HG02588 (cell line): ENCODE measurements at regions not wholly inside any gene's neighbourhood (a gene's known extent, or its start where the extent isn't known, plus 50 kb on each side); places are given as distances from the start of the nearest gene placed in this dataset.

Experiments
- ATAC-seq: cut with Tn5 transposase; IDR thresholded peaks from one replicate; pipeline ENCODE4 v1.9.1; 2021; ENCODE audit warnings: mild to moderate bottlenecking, moderate library complexity; ENCODE audit not compliant: unreplicated experiment

- ATAC-seq = no peak
These were observed 504.5 kb downstream of the FOXO1 start for GRCh38 chr13:40161931-40162330.

GRCh38 chr13:40163066-40164000, 503.1 kb downstream of the FOXO1 start:
- no peak for ATAC-seq

- ATAC-seq = no peak
These were observed 502.3 kb downstream of the FOXO1 start for GRCh38 chr13:40164133-40164532.

GRCh38 chr13:40165316-40165932, 501.0 kb downstream of the FOXO1 start:
- no peak for ATAC-seq

GRCh38 chr13:40167327-40167726, 499.1 kb downstream of the FOXO1 start:
- no peak for ATAC-seq

- no peak for ATAC-seq
These were observed 497.8 kb downstream of the FOXO1 start for GRCh38 chr13:40168425-40169166.

GRCh38 chr13:40169476-40169875, 497.0 kb downstream of the FOXO1 start:
- ATAC-seq = no peak

GRCh38 chr13:40170091-40170490, 496.4 kb downstream of the FOXO1 start:
- ATAC-seq = no peak

- ATAC-seq = no peak
These were observed 495.5 kb downstream of the FOXO1 start for GRCh38 chr13:40170982-40171381.

GRCh38 chr13:40171566-40171965, 494.9 kb downstream of the FOXO1 start:
- ATAC-seq = no peak

GRCh38 chr13:40172149-40172591, 494.3 kb downstream of the FOXO1 start:
- ATAC-seq = no peak

GRCh38 chr13:40172878-40173277, 493.6 kb downstream of the FOXO1 start:
- no peak for ATAC-seq

- ATAC-seq = no peak
These were observed 490.8 kb downstream of the FOXO1 start for GRCh38 chr13:40175639-40176038.

- no peak for ATAC-seq
These were observed 490.2 kb downstream of the FOXO1 start for GRCh38 chr13:40176242-40176641.

- ATAC-seq = no peak
These were observed 488.3 kb downstream of the FOXO1 start for GRCh38 chr13:40178130-40178529.

GRCh38 chr13:40179445-40180281, 486.8 kb downstream of the FOXO1 start:
- no peak for ATAC-seq

- no peak for ATAC-seq
These were observed 485.7 kb downstream of the FOXO1 start for GRCh38 chr13:40180776-40181175.

- ATAC-seq = no peak
These were observed 485.1 kb downstream of the FOXO1 start for GRCh38 chr13:40181203-40181845.

- no peak for ATAC-seq
These were observed 483.9 kb downstream of the FOXO1 start for GRCh38 chr13:40182591-40182990.

GRCh38 chr13:40185414-40185813, 481.0 kb downstream of the FOXO1 start:
- no peak for ATAC-seq
